DND-41 (cell line): ENCODE measurements at regions not wholly inside any gene's neighbourhood (a gene's known extent, or its start where the extent isn't known, plus 50 kb on each side); places are given as distances from the start of the nearest gene placed in this dataset.

Experiments used
- EZH2 ChIP-seq: IDR thresholded peaks from 3 replicates; pipeline ENCODE4 v1.6.1; 2012; ENCODE audit warnings: borderline replicate concordance, low read depth, mild to moderate bottlenecking, moderate library complexity, low read length, inconsistent platforms; ENCODE audit not compliant: severe bottlenecking
- TF ChIP-seq, protein P1 (sequence below): IDR thresholded peaks from 2 replicates; pipeline ENCODE4 v1.5.1; 2012; ENCODE audit warnings: borderline replicate concordance, low read length, moderate library complexity, mild to moderate bottlenecking; ENCODE audit not compliant: poor library complexity, severe bottlenecking; ENCODE audit errors: extremely low read depth

DNA sequence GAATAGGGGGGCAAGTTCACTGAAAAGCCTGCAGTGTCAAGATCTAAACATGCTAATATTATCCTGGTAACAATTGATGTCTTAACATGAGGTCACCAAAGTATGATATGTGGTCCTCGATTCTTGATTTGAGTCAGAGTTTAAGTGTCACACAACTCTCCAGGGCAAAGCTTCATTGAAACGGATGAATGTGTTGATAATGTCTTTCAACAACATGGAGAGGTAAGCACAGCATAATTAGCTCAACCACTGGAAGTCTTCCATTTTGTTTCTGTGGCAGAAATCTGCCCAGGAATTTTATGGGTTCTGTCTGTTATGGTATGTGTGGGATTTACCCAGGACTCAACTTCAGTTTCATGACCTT lies 591.5 kb downstream of the ZNF385D start:
- TF ChIP-seq, protein P1, sequence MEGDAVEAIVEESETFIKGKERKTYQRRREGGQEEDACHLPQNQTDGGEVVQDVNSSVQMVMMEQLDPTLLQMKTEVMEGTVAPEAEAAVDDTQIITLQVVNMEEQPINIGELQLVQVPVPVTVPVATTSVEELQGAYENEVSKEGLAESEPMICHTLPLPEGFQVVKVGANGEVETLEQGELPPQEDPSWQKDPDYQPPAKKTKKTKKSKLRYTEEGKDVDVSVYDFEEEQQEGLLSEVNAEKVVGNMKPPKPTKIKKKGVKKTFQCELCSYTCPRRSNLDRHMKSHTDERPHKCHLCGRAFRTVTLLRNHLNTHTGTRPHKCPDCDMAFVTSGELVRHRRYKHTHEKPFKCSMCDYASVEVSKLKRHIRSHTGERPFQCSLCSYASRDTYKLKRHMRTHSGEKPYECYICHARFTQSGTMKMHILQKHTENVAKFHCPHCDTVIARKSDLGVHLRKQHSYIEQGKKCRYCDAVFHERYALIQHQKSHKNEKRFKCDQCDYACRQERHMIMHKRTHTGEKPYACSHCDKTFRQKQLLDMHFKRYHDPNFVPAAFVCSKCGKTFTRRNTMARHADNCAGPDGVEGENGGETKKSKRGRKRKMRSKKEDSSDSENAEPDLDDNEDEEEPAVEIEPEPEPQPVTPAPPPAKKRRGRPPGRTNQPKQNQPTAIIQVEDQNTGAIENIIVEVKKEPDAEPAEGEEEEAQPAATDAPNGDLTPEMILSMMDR, result no peak
- TF ChIP-seq EZH2, result no peak
